Esophagus squamous epithelium (tissue), 4 donors: ENCODE measurements at regions not wholly inside any gene's neighbourhood (a gene's known extent, or its start where the extent isn't known, plus 50 kb on each side); places are given as distances from the start of the nearest gene placed in this dataset.

Experiments used
- POLR2A ChIP-seq, 4 donors: fragments of 450-650 bp; IDR thresholded peaks; one replicate each; pipeline ENCODE4 v1.6.1; 2017; ENCODE audit warnings: antibody characterized with exemption in 4 of 4, mild to moderate bottlenecking in 4 of 4, moderate library complexity in 3 of 4
- TF ChIP-seq, protein P1 (sequence below), 6 experiments: fragments of 450-650 bp in 4 of 6; fragments of 200-600 bp in 2 of 6; sonication (generic) in 2 of 6; IDR thresholded peaks; one replicate each; pipeline ENCODE4 v1.5.1; 2016 to 2019; ENCODE audit warnings: antibody characterized with exemption in 6 of 6, mild to moderate bottlenecking in 4 of 6, moderate library complexity in 4 of 6

- TF ChIP-seq, protein P1, sequence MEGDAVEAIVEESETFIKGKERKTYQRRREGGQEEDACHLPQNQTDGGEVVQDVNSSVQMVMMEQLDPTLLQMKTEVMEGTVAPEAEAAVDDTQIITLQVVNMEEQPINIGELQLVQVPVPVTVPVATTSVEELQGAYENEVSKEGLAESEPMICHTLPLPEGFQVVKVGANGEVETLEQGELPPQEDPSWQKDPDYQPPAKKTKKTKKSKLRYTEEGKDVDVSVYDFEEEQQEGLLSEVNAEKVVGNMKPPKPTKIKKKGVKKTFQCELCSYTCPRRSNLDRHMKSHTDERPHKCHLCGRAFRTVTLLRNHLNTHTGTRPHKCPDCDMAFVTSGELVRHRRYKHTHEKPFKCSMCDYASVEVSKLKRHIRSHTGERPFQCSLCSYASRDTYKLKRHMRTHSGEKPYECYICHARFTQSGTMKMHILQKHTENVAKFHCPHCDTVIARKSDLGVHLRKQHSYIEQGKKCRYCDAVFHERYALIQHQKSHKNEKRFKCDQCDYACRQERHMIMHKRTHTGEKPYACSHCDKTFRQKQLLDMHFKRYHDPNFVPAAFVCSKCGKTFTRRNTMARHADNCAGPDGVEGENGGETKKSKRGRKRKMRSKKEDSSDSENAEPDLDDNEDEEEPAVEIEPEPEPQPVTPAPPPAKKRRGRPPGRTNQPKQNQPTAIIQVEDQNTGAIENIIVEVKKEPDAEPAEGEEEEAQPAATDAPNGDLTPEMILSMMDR (IDR thresholded peaks at IDR 0.05), result no peak
- no peak for TF ChIP-seq POLR2A (IDR thresholded peaks at IDR 0.05)
Observed at GRCh38 chr2:145303536-145303935, 783.6 kb upstream of the ZEB2 start.
